HG03039 (cell line): ENCODE measurements at regions not wholly inside any gene's neighbourhood (a gene's known extent, or its start where the extent isn't known, plus 50 kb on each side); places are given as distances from the start of the nearest gene placed in this dataset.
A peak's percentile ranks its signal among the peaks of the same experiment; 100 is the strongest.

ENCODE experiments used
- ATAC-seq: cut with Tn5 transposase; IDR thresholded peaks from one replicate; pipeline ENCODE4 v1.9.1; 2021; ENCODE audit warnings: mild to moderate bottlenecking, moderate library complexity; ENCODE audit not compliant: unreplicated experiment

DNA sequence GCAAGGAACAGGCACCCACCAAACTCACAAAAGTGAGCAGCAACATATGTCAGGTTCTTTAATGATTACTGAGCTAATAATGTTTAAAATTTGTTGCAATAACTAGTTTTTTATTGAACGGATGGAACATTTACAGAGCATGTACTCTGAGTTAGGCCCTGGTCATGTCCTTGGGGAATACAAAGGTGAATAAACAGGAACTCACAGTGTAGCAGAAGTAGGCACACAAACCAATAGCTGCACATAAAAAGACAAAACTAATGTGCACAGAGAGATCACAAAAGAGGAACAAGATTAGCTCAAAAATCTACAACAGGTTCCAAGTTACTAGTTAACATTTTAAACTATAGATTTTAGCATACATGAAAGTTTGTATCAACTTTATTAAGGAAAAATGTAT, 505.3 kb upstream of the PPP2R3A start:
- no peak for ATAC-seq

DNA sequence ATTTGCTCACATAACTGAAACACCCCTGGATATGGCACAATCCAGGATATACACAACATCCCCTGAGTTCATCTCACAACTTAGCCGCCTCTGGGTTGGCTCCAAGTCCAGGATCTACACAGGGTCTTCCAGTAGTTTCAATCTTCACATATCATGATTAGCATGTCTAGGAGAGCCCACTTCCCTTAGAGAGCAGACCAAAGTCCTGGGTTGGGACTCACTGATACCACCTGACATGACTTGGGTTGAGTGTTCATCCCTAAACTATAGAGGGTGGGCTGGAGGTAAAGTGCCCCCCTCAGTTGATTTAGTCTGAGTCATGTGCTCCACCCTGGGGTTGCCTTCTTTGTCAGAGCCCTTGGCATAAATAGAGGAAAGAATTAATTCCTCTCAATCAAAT, 493.6 kb upstream of the PPP2R3A start:
- no peak for ATAC-seq

DNA sequence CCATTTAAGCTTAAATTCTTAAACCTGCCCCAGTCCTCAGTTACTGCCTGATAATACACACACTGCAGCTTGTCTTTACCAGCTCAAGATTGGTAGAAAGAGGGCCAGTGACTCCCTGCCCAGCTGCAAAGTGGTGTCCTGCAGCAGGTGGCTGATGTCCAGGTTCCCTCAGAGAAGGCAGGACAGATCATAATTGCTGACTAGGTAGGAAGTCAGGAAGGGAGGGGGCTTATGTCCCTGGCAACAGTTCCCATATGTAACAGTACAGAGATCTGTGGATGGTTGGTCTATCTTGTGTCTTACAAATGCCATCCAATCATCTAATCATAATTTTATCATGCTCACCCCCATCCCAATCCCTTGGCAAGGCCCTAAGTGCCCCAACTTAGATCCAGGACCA, 492.1 kb upstream of the PPP2R3A start:
- ATAC-seq = no peak

DNA sequence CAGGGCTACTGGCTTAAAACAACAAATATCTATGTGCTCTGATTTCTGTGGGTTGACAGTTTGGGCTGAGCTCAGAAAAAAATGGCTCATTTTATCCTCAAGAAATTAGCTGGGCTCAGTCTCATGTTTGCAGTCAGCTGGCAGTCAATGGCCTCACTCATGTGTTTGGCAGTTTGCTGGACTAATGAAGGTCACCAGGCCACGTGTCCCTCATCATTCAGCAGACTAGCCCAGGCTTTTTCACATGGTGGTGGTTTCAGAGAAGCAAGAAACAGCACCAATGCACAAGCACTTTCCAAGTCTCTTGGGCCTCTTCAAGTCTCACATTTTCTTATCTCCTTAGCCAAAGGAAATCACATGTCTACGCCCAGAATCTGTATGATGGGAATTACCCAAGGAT, 478.3 kb upstream of the PPP2R3A start:
- no peak for ATAC-seq

DNA sequence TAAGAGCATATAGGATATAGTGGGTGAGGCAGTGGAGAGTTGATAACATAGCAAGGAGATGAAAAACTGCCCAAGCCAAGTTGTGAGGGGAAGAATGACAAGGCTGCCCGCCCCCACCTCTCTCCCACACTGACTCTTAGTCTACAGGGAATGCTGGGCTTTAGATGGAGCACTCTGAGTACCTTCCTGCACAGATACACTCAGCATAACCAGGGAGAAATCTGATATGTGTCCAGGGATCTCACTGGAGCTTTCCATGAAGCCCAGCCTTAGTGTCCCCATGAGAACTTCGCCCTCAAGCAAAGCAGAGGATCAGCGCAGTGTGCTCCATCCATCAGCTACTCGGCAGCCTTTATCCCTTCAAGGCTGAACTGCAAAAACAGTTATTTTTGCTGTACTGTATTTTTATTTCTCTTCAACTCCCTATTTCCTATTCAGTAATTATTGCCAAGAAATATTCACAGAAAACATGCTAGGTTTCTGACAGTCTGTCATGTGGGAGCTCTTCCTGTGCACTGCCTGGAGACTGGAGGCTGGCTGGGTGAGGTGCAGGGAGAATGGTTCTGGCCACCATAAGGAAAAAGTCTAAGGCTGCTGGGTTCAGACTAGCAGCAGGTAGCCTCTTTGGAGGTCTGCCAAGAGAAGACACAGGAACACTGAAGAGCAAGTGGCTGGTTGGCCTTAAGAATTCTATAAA, 475.2 kb upstream of the PPP2R3A start:
- no peak for ATAC-seq

DNA sequence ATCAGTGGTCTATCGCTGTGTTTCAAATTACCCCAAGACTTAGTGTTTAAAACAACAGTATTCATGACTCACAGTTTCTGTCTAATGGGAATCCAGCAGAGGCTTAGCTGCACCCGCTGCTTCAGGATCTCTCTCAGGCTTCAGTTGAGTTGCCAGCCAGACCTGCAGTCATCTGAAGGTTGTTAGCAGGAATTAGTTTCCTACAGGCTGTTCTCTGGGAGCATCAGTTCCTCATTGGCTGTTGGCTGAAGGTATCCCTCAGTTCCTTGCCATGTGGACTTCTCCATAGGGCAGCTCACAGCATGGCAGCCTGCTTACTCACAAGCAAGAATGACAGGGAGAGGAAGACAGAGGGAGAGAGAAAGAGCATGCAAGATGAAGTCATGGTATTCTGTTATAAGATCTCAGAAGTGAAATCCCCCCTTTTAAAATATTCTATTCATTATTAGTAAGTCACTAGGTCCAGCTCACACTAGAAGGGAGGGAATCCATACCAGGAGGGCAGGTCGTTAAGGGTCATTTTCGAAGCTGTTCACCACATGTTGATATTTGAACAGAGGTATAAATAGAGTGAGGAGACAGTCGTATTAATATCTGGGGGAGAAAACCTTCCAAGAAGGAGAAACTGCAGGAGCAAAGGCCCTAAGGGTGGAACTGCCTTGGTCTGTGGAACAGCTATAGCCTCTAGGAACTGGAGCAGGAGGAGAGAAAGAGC, 473.9 kb upstream of the PPP2R3A start:
- ATAC-seq = no peak

DNA sequence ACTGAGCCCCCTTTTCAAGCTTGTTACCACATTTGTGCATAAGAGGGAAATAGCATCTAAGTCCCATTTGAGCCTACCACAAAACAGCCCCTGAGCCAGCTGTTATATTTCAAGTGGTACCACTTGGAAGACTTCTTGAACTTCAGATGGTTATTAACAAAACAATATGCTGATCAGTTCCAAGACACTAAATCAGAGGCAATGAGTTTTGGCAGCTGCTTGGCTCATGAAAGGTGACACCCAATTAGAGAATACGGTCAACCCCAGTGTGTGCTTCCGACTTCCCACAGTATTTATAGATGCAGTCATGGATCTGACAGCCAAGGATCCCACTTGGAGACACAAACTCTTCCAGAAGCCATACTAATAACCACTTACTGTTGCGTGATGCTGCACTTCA, 469.6 kb upstream of the PPP2R3A start:
- no peak for ATAC-seq

DNA sequence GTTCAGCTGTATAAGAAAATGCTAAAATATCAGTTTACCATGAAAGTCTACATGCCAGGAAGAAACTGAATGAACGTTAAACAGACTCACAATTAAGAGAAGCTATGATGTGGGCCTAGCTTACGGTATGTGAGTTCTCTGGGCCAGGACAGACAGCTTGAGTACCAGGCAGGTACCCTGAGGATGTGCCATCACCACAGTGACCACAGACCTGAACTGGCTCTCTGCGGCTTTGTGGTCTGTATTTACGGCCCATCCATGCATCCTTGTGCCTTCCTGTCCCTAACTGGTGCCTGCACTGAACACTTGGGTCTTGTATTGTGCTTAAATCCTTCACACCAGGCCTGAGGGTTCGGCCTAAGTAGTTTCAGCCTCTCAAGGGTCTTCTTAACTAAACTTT, 467.5 kb upstream of the PPP2R3A start:
- no peak for ATAC-seq

DNA sequence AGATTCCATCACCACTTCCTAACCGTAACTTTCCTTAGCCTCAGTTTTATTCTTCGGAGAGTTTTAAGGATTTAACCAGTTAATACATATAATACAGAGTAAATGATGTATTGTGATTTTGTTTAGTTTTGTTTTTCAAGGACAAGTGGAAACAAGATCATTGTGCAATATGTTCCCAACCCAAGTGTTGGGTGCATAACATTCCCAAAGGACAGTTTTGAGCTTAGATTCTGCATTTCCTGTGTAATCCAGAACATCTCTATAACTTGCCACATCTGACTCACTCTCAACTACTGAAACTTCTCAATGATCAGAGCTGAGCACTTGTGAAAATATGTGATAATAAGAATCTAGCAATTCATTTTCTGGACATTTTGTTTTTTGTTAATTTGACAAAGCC, 466.1 kb upstream of the PPP2R3A start:
- no peak for ATAC-seq

DNA sequence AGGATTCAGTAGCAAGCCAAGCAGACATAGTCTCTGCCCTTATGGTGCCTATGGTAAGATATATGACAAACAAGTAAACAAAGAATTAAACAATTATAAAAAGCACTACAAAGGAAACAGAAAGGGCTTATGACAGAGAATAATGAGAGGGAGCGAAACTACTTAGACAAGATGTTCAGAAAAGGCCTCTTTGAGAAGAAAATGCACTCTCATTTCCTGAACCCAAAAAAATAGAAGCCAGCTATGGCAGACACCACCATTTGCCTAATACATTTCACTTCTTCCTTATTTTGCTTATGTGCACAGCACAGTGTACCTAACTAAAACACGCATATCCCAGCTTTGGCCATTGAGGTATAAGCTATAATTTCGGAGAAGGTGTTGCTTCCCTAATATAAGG, 465.5 kb upstream of the PPP2R3A start:
- ATAC-seq = no peak

DNA sequence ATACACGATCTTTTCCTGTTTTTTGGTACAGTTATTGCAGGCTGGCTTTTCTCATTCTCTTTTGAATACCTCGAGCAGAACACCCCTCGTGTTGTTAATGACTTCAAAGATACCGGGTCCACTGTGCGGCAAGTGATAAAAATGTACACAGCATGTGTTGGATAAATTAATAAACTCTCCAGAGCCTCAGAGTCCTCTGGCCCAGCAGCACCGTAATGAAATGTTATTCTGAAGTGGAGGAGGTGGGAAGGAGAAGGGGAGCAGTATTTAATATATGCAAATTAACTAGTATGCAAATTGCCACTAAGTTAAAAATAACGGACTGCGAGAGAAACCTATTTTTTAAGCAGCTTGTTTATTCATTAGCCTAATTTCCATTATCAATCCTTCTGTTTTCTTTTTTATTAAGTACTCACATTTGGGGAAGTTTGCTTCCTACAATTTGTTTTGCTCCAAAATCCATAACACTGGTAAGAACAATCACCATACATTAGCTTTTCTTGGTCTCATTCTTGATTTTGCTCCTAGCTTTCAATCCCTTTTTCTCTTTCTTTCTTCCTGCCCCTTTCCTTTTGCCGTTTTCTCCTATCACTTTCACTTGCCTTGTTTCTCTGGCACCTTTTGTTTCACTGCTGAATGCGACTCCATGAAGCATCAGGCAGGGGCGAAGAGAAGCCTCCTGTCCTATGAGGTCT, 462.3 kb upstream of the PPP2R3A start:
- ATAC-seq = no peak

DNA sequence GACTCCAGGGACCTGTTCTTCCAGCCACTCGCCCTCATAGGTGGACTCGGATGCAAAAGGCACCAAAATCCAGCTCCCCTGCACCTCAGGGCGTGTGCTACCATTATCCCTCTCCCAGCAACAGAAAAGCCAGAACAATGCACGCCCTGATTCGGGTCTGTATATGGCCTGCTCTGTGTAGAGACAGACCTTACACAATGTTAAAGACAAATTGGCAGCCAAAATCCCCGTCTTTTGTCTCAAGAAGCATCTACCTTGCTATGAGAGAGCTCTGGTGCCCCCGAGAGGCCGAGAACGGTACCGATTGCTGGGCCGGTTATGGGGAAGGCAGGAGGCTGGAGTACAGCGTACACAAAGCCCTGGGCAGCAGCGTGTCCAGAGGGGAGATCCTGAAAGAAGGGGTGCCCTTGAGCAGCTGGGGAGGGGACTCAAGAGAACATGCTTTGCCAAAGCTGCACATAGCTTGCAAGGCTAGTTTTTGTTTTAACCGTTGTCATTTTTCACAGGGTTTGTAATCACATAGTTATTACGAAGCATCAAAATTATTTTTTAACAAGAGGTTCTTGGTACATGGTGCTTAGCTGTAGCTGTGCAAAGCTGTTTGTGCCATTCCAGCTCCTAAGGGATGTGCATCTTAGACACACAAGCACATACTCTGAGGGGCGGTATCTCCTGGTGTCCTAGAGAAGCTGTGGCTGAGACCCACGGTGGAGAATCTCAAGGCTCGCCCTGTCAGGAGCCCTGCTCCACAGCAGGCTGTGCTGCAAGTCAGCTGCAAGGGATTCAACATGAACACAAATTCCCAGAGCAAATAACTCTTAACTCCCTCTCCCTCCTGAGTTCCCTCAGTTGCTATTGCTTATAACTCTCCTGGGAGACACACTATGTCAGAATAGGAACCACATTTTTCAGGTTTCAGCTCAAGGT, 461.5 kb upstream of the PPP2R3A start:
- ATAC-seq = peak; percentile 61

DNA sequence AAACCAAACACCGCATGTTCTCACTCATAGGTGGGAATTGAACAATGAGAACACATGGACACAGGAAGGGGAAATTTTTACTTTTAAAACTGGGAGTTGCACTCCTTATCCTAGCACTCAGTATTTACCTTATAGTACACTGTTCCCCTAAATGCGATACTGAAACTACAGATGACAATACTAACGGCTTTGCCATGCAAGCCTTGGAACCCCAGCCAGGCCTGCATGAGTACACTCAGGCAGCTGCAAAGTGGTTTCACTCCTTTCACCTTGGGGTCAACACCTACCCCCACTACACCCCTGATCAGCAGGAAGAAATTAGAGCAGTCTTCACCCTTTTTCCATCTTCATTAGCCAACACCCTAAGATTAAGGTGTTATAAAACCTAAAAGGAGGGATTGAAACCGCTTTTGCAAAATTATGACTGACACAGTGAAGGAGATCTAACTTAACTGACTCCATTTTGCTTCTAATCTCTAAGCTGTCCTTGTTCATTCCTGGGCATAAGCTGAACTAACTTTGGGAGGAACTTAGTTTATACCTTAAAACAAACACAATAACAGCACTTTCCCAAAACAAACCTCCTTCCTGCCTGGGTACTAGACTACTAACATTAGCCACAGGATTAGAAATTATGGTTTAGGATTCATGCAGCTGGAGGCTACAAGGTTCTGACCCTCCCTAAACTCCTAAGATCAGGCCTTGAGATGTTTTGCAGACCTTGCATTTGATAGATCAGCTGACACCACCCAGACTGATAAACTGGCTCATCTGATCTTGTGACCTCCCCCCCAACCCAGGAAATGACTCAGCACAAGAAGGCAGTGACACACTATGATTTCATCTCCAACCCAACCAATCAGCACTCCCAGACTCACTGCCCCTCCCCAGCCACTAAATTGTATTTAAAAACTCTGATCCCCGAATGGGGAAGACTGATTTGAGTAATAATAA, 452.1 kb upstream of the PPP2R3A start:
- ATAC-seq = no peak

DNA sequence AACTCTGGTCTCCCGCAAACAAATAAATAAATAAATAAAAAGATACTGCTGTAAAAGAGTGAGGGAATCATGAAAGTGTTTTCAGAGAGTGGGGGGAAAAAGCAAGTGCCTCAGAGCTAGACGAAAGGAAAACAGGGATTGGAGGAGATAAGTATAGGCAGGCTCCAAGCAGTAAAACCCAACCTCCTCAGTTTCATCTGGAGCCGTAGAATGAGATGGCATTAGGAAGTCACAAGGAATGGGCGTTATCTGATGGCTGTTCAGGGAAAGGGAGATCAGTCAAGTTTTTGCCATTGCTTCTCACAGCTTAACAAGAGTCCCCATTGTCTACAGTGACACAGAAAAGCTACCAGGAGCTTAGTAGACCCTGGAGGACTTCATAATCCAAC, 451.5 kb upstream of the PPP2R3A start:
- ATAC-seq = no peak

DNA sequence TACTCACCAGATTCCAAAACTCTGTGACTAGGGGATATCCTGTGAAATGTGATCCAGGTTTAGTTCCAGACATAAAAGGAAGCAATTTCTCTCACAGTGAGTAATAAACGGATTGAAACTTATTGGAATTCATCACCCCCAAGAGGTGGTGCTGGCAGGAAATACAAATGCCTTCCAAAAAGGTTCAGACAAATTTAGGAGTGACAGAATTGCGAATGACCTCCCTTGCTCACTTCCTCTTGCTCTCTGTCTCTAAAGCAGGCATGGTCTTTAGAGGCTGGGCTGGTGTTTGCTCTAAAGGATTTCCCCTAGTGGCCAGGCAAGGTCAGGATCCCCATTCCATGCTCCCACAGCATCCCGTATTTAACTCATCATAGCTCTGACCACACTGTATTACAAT, 449.4 kb upstream of the PPP2R3A start:
- ATAC-seq = no peak

DNA sequence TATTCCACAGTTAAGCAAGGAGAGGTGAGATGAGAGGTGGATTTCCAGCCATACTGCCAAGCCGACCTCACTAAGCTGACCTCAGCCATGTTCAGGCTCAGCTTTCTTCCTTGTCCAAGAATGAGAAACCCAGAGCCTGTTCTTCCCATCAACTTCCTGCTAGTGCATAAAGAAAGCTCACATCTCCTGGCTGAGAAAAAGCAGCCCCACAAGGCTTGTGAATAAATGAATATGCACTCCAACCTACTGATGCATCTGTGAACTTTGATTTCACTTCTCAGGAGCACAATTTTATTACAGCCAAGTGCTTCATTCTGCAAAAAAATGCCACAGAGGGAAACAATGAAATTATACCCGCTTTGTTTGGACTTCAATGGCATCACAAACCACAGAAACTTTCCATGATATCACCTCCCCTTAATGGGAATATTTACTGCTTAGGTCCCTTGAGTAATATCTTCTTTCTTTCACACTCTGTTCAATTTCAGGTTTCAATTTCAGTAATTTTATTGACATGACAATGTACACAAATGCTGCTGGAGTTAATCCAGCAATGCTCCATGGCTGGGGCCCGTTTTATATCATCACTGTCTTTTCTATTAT, 437.0 kb upstream of the PPP2R3A start:
- ATAC-seq = no peak

DNA sequence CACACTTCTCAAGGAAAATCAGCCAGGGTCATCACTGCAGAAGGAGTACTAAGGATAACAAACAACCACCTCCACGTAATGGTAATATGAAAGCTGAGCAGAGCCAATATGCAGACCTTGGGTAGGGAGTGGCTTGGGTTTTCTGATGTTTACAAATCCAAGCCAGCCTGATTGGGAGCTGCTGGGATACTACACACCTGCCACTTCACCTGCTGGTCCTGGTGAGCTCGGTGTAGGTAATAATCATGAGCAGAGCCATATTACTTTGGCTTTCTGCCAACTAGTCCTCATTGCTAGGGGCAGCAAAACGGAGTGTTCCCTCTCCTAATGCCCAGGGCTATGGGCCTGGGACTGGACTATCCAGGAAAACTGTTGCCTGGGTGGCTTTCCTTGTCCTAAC, 433.5 kb upstream of the PPP2R3A start:
- ATAC-seq = no peak

DNA sequence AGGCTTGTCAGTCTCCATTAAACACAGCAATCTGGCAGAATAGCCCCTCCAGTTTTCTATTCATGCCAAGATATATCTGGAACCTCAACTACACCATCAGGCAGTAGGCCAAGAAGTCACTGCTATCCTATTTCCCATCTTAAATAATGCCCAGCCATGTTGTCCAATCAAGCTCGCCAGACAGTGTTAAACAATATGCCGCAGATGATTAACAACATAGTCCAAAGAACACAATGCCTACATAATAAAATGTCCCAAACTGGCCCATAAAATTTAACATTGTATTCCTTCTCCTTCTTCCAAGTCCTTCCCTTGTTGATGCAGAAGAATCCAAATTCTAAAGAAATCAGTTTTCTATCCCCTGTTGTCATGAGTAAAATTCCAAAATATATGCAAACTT, 427.4 kb upstream of the PPP2R3A start:
- ATAC-seq = no peak

DNA sequence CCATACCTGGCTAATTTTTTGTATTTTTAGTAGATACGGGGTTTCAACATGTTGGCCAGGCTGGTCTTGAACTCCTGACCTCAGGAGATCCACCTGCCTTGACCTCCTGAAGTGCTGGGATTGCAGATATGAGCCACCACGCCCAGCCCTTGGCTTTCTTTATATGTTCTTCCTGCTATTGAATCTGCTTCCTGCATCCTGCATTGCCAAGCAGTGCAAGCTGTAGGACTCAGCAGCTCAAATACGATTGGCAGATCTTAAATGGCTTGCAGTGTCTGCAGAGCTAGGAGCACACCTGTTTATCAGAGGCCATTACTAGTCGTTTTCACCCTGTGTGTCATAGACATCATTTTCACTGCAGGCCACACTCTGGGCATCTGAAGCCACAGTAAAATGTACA, 426.2 kb upstream of the PPP2R3A start:
- ATAC-seq = no peak

DNA sequence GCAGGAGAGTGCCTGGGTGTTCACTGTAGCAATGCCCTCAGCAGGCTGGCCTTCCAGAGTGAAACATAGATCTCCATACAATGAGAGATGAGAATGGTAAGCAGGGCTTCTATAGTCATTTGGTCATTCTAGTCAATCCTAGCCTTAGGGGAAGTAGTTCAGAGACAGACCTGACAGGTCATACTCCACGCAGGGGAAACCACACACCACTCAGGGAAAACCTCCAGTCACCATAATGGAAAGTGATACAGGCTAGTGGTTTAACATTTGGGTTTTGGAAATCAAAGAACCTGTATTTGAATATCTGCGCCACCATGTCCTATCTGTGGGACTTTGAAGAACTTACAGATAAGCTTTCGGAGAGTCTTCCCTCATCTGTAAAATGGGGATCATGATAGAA, 425.7 kb upstream of the PPP2R3A start:
- no peak for ATAC-seq
